Suprapubic skin (tissue), 4 donors: ENCODE measurements at regions not wholly inside any gene's neighbourhood (a gene's known extent, or its start where the extent isn't known, plus 50 kb on each side); places are given as distances from the start of the nearest gene placed in this dataset.

ENCODE experiments used
- DNase-seq, 2 donors: peaks; one replicate each; pipeline ENCODE4 v3.0.0-alpha.2; 2019; ENCODE audit warnings: low spot score in 2 of 2
- H3K27ac ChIP-seq: fragments of 200-600 bp; sonication (generic); one replicate; pipeline ENCODE4 v1.5.1; 2019
- H3K27me3 ChIP-seq: fragments of 200-600 bp; sonication (generic); one replicate; pipeline ENCODE4 v1.5.1; 2019
- H3K36me3 ChIP-seq: fragments of 200-600 bp; sonication (generic); one replicate; pipeline ENCODE4 v1.5.1; 2019
- H3K4me1 ChIP-seq: fragments of 200-600 bp; sonication (generic); one replicate; pipeline ENCODE4 v1.5.1; 2019
- H3K4me3 ChIP-seq: fragments of 200-600 bp; sonication (generic); one replicate; pipeline ENCODE4 v1.5.1; 2019; ENCODE audit warnings: mild to moderate bottlenecking
- H3K9me3 ChIP-seq: fragments of 200-600 bp; sonication (generic); one replicate; pipeline ENCODE4 v1.5.1; 2019
- CTCF ChIP-seq, 2 donors: fragments of 200-600 bp in 1 of 2; fragments of 450-650 bp in 1 of 2; sonication (generic) in 1 of 2; IDR thresholded peaks; one replicate each; pipeline ENCODE4 v1.5.1; 2016 to 2019; ENCODE audit warnings: antibody characterized with exemption in 2 of 2, mild to moderate bottlenecking in 1 of 2, moderate library complexity in 1 of 2
- EP300 ChIP-seq: sonication (generic); formaldehyde crosslinking; IDR thresholded peaks from one replicate; pipeline ENCODE4 v1.6.1; 2017; ENCODE audit warnings: antibody characterized with exemption
- POLR2A ChIP-seq, 2 donors: fragments of 450-650 bp; IDR thresholded peaks; one replicate each; pipeline ENCODE4 v1.6.1; 2017; ENCODE audit warnings: antibody characterized with exemption in 2 of 2, mild to moderate bottlenecking in 2 of 2, moderate library complexity in 2 of 2
- POLR2AphosphoS5 ChIP-seq, 3 donors: sonication (generic); formaldehyde crosslinking; IDR thresholded peaks; one replicate each; pipeline ENCODE4 v1.6.1; 2017; ENCODE audit warnings: antibody characterized with exemption in 3 of 3
- WGBS: methylation state at CpG from one replicate; pipeline ENCODE4 v1.1.5; 2018; 5-methylcytosine and 5-hydroxymethylcytosine counted together

- DNase-seq: no peak
- Histone ChIP-seq H3K9me3 (no peaks in the 10 kb centered on the region), H3K4me1 (no peaks in the 10 kb centered on the region), H3K27me3 (no peaks in the 10 kb centered on the region), H3K4me3 (no peak overlapping the region), H3K27ac (no peak overlapping the region), H3K36me3 (no peaks in the 10 kb centered on the region)
- TF ChIP-seq POLR2A (IDR thresholded peaks at IDR 0.05): no peak
- no peak for TF ChIP-seq CTCF (IDR thresholded peaks at IDR 0.05)
- no peak for TF ChIP-seq EP300
- no peak for TF ChIP-seq POLR2AphosphoS5 (IDR thresholded peaks at IDR 0.05)
Observed at GRCh38 chr2:5339473-5339872, 352.7 kb upstream of the SOX11 start.

- WGBS: 77% methylated on average over 6 of the region's 6 CpGs
- DNase-seq: no peak
- no peaks in the 10 kb centered on the region for H3K9me3 ChIP-seq
- no peak overlapping the region for H3K27ac ChIP-seq
- no peaks in the 10 kb centered on the region for H3K36me3 ChIP-seq
- no peaks in the 10 kb centered on the region for H3K27me3 ChIP-seq
- H3K4me1 ChIP-seq: no peaks in the 10 kb centered on the region
- no peak overlapping the region for H3K4me3 ChIP-seq
- TF ChIP-seq POLR2A (IDR thresholded peaks at IDR 0.05) (no peak), EP300 (no peak), POLR2AphosphoS5 (IDR thresholded peaks at IDR 0.05) (no peak), CTCF (IDR thresholded peaks at IDR 0.05) (no peak)
Observed at GRCh38 chr2:5343785-5344335, 348.3 kb upstream of the SOX11 start.

GRCh38 chr2:5352286-5352685, 339.9 kb upstream of the SOX11 start:
- Histone ChIP-seq H3K36me3 (no peaks in the 10 kb centered on the region), H3K9me3 (no peaks in the 10 kb centered on the region), H3K27ac (no peak overlapping the region), H3K4me3 (no peak overlapping the region), H3K4me1 (no peaks in the 10 kb centered on the region), H3K27me3 (no peaks in the 10 kb centered on the region)
- DNase-seq: no peak
- 87% methylated on average over 2 of the region's 2 CpGs for WGBS
- TF ChIP-seq POLR2AphosphoS5 (IDR thresholded peaks at IDR 0.05): no peak
- no peak for TF ChIP-seq CTCF (IDR thresholded peaks at IDR 0.05)
- TF ChIP-seq POLR2A (IDR thresholded peaks at IDR 0.05): no peak
- TF ChIP-seq EP300: no peak

GRCh38 chr2:5353565-5353964, 338.6 kb upstream of the SOX11 start:
- H3K4me1 ChIP-seq: no peaks in the 10 kb centered on the region
- no peaks in the 10 kb centered on the region for H3K9me3 ChIP-seq
- H3K36me3 ChIP-seq: no peaks in the 10 kb centered on the region
- no peak for TF ChIP-seq CTCF (IDR thresholded peaks at IDR 0.05)
- no peak for TF ChIP-seq EP300
- no peak for TF ChIP-seq POLR2AphosphoS5 (IDR thresholded peaks at IDR 0.05)
- no peak for TF ChIP-seq POLR2A (IDR thresholded peaks at IDR 0.05)
- DNase-seq: no peak
- no peak overlapping the region for H3K4me3 ChIP-seq
- no peak overlapping the region for H3K27ac ChIP-seq
- no peaks in the 10 kb centered on the region for H3K27me3 ChIP-seq
- WGBS: 39% methylated on average over 1 of the region's 1 CpG

GRCh38 chr2:5359397-5359796, 332.8 kb upstream of the SOX11 start:
- DNase-seq: no peak
- WGBS: 69% methylated on average over 6 of the region's 6 CpGs
- H3K4me1 ChIP-seq: no peaks in the 10 kb centered on the region
- H3K27ac ChIP-seq: no peak overlapping the region
- H3K36me3 ChIP-seq: no peaks in the 10 kb centered on the region
- H3K27me3 ChIP-seq: no peaks in the 10 kb centered on the region
- no peaks in the 10 kb centered on the region for H3K9me3 ChIP-seq
- no peak for TF ChIP-seq CTCF (IDR thresholded peaks at IDR 0.05)
- TF ChIP-seq POLR2AphosphoS5 (IDR thresholded peaks at IDR 0.05): no peak
- no peak for TF ChIP-seq POLR2A (IDR thresholded peaks at IDR 0.05)
- no peak for TF ChIP-seq EP300
- H3K4me3 ChIP-seq: no peak overlapping the region
